ENCODE measurements at regions not wholly inside any gene's neighbourhood (a gene's known extent, or its start where the extent isn't known, plus 50 kb on each side); places are given as distances from the start of the nearest gene placed in this dataset.

DNA sequence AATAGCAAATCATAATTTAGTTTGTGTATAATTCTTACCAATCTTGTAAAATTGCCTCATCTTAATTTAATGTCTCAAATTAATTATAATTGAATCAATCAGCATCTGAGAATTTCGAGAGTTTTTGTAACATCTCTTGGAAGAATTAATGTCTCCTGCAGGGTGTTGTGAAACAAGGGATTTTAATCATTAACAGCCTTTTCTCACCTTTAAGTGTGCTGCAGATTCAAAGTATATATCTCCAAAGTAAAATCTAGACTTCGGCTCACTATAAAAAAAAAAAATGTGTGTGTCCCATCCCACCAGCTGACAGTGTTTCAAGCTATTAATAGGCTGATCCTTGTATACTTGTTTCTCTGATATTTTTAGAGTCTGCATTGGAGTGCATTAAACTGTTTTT lies 603.1 kb downstream of the ETNK1 start:
- Histone ChIP-seq H3K27ac (no peak overlapping the region), H3K36me3 (no peaks in the 10 kb centered on the region), H3K9me3 (no peaks in the 10 kb centered on the region), H3K4me1 (peaks cover 0 to 11% (median 0%) of the 10 kb centered on the region in 3 donors), H3K4me3 (no peak overlapping the region), H3K27me3 (no peaks in the 10 kb centered on the region)
- 54 to 58% methylated on average over 1 to 2 of the region's 2 CpGs for WGBS, 2 donors (ENCODE audit: low coverage in 1 of 2)
- no peak for ATAC-seq
- TF ChIP-seq EP300 (IDR thresholded peaks at IDR 0.05): no peak
- TF ChIP-seq POLR2AphosphoS5 (IDR thresholded peaks at IDR 0.05): no peak
- TF ChIP-seq POLR2A (IDR thresholded peaks at IDR 0.05): no peak
- no peak for TF ChIP-seq CTCF (IDR thresholded peaks at IDR 0.05)

DNA sequence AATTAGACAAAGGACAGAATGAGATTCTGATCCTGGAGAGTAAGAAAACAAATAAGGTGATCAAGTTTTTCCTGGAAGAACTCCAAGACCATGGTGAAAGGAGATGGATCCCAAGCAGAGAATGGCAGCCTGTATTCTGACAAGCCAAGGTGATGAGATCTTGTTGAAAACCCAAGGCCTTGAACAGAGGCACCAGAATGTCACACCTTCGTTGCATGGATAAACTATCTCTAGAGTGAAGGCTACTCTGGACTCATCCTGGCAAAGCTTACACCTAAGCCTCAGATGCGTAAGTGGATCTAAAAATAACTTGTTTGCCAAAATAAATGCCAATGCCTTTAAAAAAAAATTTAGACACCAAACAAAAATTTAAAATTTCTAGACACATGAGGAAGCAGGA lies 605.9 kb downstream of the ETNK1 start:
- Histone ChIP-seq H3K4me1 (peaks cover 0 to 9% (median 0%) of the 10 kb centered on the region in 3 donors), H3K36me3 (no peaks in the 10 kb centered on the region), H3K27ac (no peak overlapping the region), H3K27me3 (no peaks in the 10 kb centered on the region), H3K9me3 (no peaks in the 10 kb centered on the region), H3K4me3 (no peak overlapping the region)
- WGBS, 2 donors (ENCODE audit: low coverage in 1 of 2): 71% methylated on average over 1 of the region's 2 CpGs; no CpG with 5 or more reads in 1 of the 2 donors
- no peak for TF ChIP-seq POLR2AphosphoS5 (IDR thresholded peaks at IDR 0.05)
- no peak for TF ChIP-seq POLR2A (IDR thresholded peaks at IDR 0.05)
- no peak for ATAC-seq

DNA sequence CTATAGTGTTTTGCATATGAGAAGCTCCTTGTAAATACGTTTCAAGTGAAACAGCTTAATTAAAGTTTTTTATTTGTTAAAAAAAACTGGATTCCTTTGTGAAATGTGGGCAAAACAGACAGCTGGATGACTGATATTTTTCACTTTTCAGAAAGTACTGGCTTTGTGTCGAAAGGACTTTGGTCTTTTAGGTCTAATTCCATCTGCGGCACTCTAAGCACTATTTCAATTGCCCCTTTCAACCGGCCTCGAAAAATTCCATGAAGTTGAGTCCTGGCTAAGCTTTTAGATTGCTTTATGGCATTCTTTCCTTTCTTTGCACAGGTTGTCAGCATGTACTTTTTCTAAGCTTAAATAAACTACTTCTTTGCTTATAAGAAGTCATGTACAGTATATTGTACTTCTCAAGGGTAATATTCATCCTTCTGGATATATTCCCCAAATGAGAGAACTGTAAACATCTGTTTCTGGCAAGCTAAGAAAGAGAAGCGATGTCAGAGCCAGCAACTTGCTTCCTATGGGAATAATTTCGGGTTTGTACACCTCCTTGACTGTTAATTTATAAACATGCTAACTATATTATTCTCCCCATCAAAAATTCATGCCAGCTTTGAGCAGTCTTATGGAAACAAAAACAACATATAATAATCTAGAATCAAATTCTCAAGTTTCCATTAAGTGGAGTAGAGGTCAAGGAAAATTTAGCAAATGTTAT lies 611.3 kb downstream of the ETNK1 start:
- Histone ChIP-seq H3K36me3 (no peaks in the 10 kb centered on the region), H3K9me3 (no peaks in the 10 kb centered on the region), H3K27ac (no peak overlapping the region), H3K4me3 (no peak overlapping the region), H3K4me1 (peaks cover 0 to 18% (median 0%) of the 10 kb centered on the region in 3 donors), H3K27me3 (no peaks in the 10 kb centered on the region)
- no peak for TF ChIP-seq POLR2AphosphoS5 (IDR thresholded peaks at IDR 0.05)
- no peak for TF ChIP-seq CTCF (IDR thresholded peaks at IDR 0.05)
- TF ChIP-seq EP300 (IDR thresholded peaks at IDR 0.05): no peak
- TF ChIP-seq POLR2A (IDR thresholded peaks at IDR 0.05): no peak
- 18 to 33% methylated on average over 7 of the region's 7 CpGs for WGBS, 2 donors (ENCODE audit: low coverage in 1 of 2)
- ATAC-seq: no peak

GRCh38 chr12:23236811-23237210 lies 611.8 kb downstream of the ETNK1 start:
- Histone ChIP-seq H3K4me3 (no peak overlapping the region), H3K36me3 (no peaks in the 10 kb centered on the region), H3K4me1 (peaks cover 0 to 18% (median 0%) of the 10 kb centered on the region in 3 donors), H3K27ac (no peak overlapping the region), H3K27me3 (no peaks in the 10 kb centered on the region), H3K9me3 (no peaks in the 10 kb centered on the region)
- no peak for TF ChIP-seq POLR2AphosphoS5 (IDR thresholded peaks at IDR 0.05)
- TF ChIP-seq POLR2A (IDR thresholded peaks at IDR 0.05): no peak
- no peak for TF ChIP-seq EP300 (IDR thresholded peaks at IDR 0.05)
- no peak for TF ChIP-seq CTCF (IDR thresholded peaks at IDR 0.05)
- ATAC-seq: no peak
- 90 to 96% methylated on average over 1 of the region's 1 CpG for WGBS, 2 donors (ENCODE audit: low coverage in 1 of 2)

DNA sequence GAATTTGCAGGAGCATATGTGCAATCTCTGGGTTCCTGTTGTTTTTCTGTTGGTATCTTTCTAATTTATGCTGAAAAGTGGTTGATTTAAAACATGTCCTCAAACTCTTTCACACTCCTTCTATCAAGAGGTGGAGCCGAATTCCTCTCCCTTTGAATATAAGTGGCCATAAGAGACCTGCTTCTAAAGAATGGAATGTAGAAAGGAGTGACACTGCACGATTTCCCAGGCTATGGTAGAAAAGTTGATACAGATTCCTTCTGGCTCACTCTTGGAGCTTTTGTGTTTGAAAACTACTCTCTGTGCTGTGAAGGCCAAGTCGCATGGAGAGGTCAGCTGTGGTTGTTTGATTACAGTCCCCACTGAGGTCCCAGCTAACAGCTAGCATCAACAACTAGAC lies 613.2 kb downstream of the ETNK1 start:
- ATAC-seq: no peak
- no peak overlapping the region for H3K4me3 ChIP-seq
- no peak for TF ChIP-seq CTCF (IDR thresholded peaks at IDR 0.05)
- no peak for TF ChIP-seq EP300 (IDR thresholded peaks at IDR 0.05)
- TF ChIP-seq POLR2A (IDR thresholded peaks at IDR 0.05): no peak
- no peak for TF ChIP-seq POLR2AphosphoS5 (IDR thresholded peaks at IDR 0.05)
- H3K36me3 ChIP-seq: no peaks in the 10 kb centered on the region
- peaks cover 0 to 18% (median 0%) of the 10 kb centered on the region in 3 donors for H3K4me1 ChIP-seq
- no peaks in the 10 kb centered on the region for H3K27me3 ChIP-seq
- WGBS, 2 donors (ENCODE audit: low coverage in 1 of 2): 78 to 89% methylated on average over 2 to 3 of the region's 3 CpGs
- no peak overlapping the region for H3K27ac ChIP-seq
- no peaks in the 10 kb centered on the region for H3K9me3 ChIP-seq
